Trophoblast cell (in vitro differentiated cells and primary cell): ENCODE measurements at regions not wholly inside any gene's neighbourhood (a gene's known extent, or its start where the extent isn't known, plus 50 kb on each side); places are given as distances from the start of the nearest gene placed in this dataset.

Experiments
- DNase-seq, 2 donors: peaks; one replicate each; pipeline ENCODE4 v3.0.0-alpha.2; 2016
- H2AFZ ChIP-seq: 2 replicates; pipeline ENCODE4 v1.6.1; 2013; ENCODE audit warnings: low read length, moderate library complexity, mild to moderate bottlenecking; ENCODE audit not compliant: insufficient read depth, poor library complexity
- H2AK5ac ChIP-seq: 2 replicates; pipeline ENCODE4 v1.6.1; 2013; ENCODE audit warnings: mild to moderate bottlenecking, low read length
- H2BK120ac ChIP-seq: 2 replicates; pipeline ENCODE4 v1.6.1; 2013; ENCODE audit warnings: low read length, mild to moderate bottlenecking, moderate library complexity; ENCODE audit not compliant: insufficient read depth, poor library complexity
- H2BK12ac ChIP-seq: 2 replicates; pipeline ENCODE4 v1.6.1; 2013; ENCODE audit warnings: mild to moderate bottlenecking, low read length, moderate library complexity
- H2BK5ac ChIP-seq: 2 replicates; pipeline ENCODE4 v1.6.1; 2013; ENCODE audit warnings: low read length, low read depth, moderate library complexity, mild to moderate bottlenecking; ENCODE audit not compliant: poor library complexity
- H3K14ac ChIP-seq: 2 replicates; pipeline ENCODE4 v1.6.1; 2013; ENCODE audit warnings: mild to moderate bottlenecking, low read length
- H3K18ac ChIP-seq: 2 replicates; pipeline ENCODE4 v1.6.1; 2013; ENCODE audit warnings: mild to moderate bottlenecking, low read length
- H3K23ac ChIP-seq: 2 replicates; pipeline ENCODE4 v1.6.1; 2013; ENCODE audit warnings: low read length
- H3K27ac ChIP-seq: 2 replicates; pipeline ENCODE4 v1.5.1; 2013; ENCODE audit warnings: low read depth, mild to moderate bottlenecking, inconsistent platforms, low read length, moderate library complexity
- H3K27me3 ChIP-seq: 2 replicates; pipeline ENCODE4 v1.6.1; 2013; ENCODE audit warnings: inconsistent platforms, mild to moderate bottlenecking, low read length, moderate library complexity; ENCODE audit not compliant: insufficient read depth
- H3K36me3 ChIP-seq, 2 experiments: 1 replicate in 1 of 2; 2 replicates in 1 of 2; pipeline ENCODE4 v1.6.1; 2013; ENCODE audit warnings: low read length in 2 of 2, mild to moderate bottlenecking in 2 of 2, moderate library complexity in 1 of 2; ENCODE audit not compliant: insufficient read depth in 2 of 2, control insufficient read depth in 1 of 2
- H3K4ac ChIP-seq: 2 replicates; pipeline ENCODE4 v1.6.1; 2013; ENCODE audit warnings: low read depth, mild to moderate bottlenecking, low read length, moderate library complexity
- H3K4me1 ChIP-seq, 2 experiments: 1 replicate in 1 of 2; 2 replicates in 1 of 2; pipeline ENCODE4 v1.6.1; 2013; ENCODE audit warnings: low read length in 2 of 2, mild to moderate bottlenecking in 2 of 2, moderate library complexity in 1 of 2; ENCODE audit not compliant: insufficient read depth in 2 of 2, control insufficient read depth in 1 of 2
- H3K4me2 ChIP-seq: 2 replicates; pipeline ENCODE4 v1.6.1; 2013; ENCODE audit warnings: inconsistent platforms, mild to moderate bottlenecking, low read length, moderate library complexity
- H3K4me3 ChIP-seq: 2 replicates; pipeline ENCODE4 v1.5.1; 2013; ENCODE audit warnings: mild to moderate bottlenecking, low read depth, low read length, inconsistent platforms
- H3K79me1 ChIP-seq: one replicate; pipeline ENCODE4 v1.6.1; 2013; ENCODE audit warnings: low read length
- H3K79me2 ChIP-seq: 2 replicates; pipeline ENCODE4 v1.6.1; 2013; ENCODE audit warnings: low read length, mild to moderate bottlenecking; ENCODE audit not compliant: control insufficient read depth, insufficient read depth, poor library complexity
- H3K9ac ChIP-seq: 2 replicates; pipeline ENCODE4 v1.6.1; 2013; ENCODE audit warnings: mild to moderate bottlenecking, low read length
- H3K9me3 ChIP-seq: 2 replicates; pipeline ENCODE4 v1.6.1; 2013; ENCODE audit warnings: low read depth, mild to moderate bottlenecking, control low read depth, inconsistent platforms, low read length; ENCODE audit not compliant: insufficient read depth
- H4K12ac ChIP-seq: 2 replicates; pipeline ENCODE4 v1.6.1; 2013; ENCODE audit warnings: low read depth, mild to moderate bottlenecking, low read length, moderate library complexity
- H4K8ac ChIP-seq: 2 replicates; pipeline ENCODE4 v1.6.1; 2013; ENCODE audit warnings: low read depth, mild to moderate bottlenecking, low read length, moderate library complexity
- H4K91ac ChIP-seq: one replicate; pipeline ENCODE4 v1.6.1; 2013; ENCODE audit warnings: low read depth, mild to moderate bottlenecking, low read length, moderate library complexity
- WGBS: extraction: QIAGEN DNeasy Blood & Tissue Kit; methylation state at CpG from one replicate; pipeline ENCODE4 v1.1.7; 2013; ENCODE audit warnings: missing lambda C conversion rate; ENCODE audit not compliant: insufficient read length, insufficient coverage; ENCODE audit errors: extremely low coverage; 5-methylcytosine and 5-hydroxymethylcytosine counted together

GRCh38 chr17:73820686-73821448, 176.6 kb upstream of the SDK2 start:
- no peaks in the 10 kb centered on the region for H3K4me1 ChIP-seq
- H3K4me2 ChIP-seq = no peak overlapping the region
- no peak for DNase-seq
- H2AFZ ChIP-seq = no peak overlapping the region
- H2BK120ac ChIP-seq = no peak overlapping the region
- no peak overlapping the region for H2BK5ac ChIP-seq
- H3K18ac ChIP-seq = no peak overlapping the region
- H3K27ac ChIP-seq = no peak overlapping the region
- no peak overlapping the region for H3K4me3 ChIP-seq
- no peak overlapping the region for H2BK12ac ChIP-seq
- no peak overlapping the region for H2AK5ac ChIP-seq
- no CpG with 5 or more reads among the region's 20 CpGs for WGBS
- H4K12ac ChIP-seq = no peak overlapping the region
- no peak overlapping the region for H4K91ac ChIP-seq
- H3K23ac ChIP-seq = no peak overlapping the region
- peaks cover 7% of the 10 kb centered on the region for H3K27me3 ChIP-seq
- H3K9ac ChIP-seq = no peak overlapping the region
- H3K4ac ChIP-seq = no peak overlapping the region
- H3K9me3 ChIP-seq = peaks cover 15% of the 10 kb centered on the region
- no peaks in the 10 kb centered on the region for H3K36me3 ChIP-seq
- H3K14ac ChIP-seq = no peak overlapping the region
- no peak overlapping the region for H4K8ac ChIP-seq
- no peaks in the 10 kb centered on the region for H3K79me2 ChIP-seq
- no peaks in the 10 kb centered on the region for H3K79me1 ChIP-seq

- no peak overlapping the region for H2BK12ac ChIP-seq
- H2AK5ac ChIP-seq = no peak overlapping the region
- H3K27ac ChIP-seq = no peak overlapping the region
- no peak overlapping the region for H4K91ac ChIP-seq
- no peak overlapping the region for H2AFZ ChIP-seq
- no peak for DNase-seq
- no peak overlapping the region for H3K4me2 ChIP-seq
- H3K4me3 ChIP-seq = no peak overlapping the region
- no peaks in the 10 kb centered on the region for H3K79me1 ChIP-seq
- no CpG with 5 or more reads among the region's 2 CpGs for WGBS
- no peak overlapping the region for H2BK120ac ChIP-seq
- no peak overlapping the region for H4K12ac ChIP-seq
- H3K23ac ChIP-seq = no peak overlapping the region
- H3K9ac ChIP-seq = no peak overlapping the region
- no peaks in the 10 kb centered on the region for H3K4me1 ChIP-seq
- no peaks in the 10 kb centered on the region for H3K79me2 ChIP-seq
- H2BK5ac ChIP-seq = no peak overlapping the region
- peaks cover 7% of the 10 kb centered on the region for H3K27me3 ChIP-seq
- H3K4ac ChIP-seq = no peak overlapping the region
- no peak overlapping the region for H4K8ac ChIP-seq
- H3K9me3 ChIP-seq = peaks cover 15% of the 10 kb centered on the region
- H3K14ac ChIP-seq = no peak overlapping the region
- no peak overlapping the region for H3K18ac ChIP-seq
- no peaks in the 10 kb centered on the region for H3K36me3 ChIP-seq
Observed at GRCh38 chr17:73821665-73822064, 177.4 kb upstream of the SDK2 start.

DNA sequence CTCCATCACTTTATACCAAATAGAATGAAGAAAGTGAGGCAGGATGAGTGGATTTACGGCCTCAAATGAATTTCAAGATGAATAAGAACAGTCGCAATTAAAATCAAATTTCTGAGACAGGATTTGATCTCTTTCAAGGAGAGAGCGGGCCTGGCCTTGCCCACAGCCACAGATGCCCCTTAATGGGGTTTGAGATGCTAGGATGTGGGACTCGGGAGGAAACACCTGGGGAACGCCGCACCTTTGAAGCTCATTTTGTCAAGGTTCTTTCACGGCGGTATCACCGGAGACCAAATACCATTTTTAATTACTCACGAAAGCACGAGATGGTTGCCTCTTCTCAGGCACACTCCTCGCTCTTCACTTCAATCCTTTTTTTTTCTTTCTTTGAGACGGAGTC, 178.1 kb upstream of the SDK2 start:
- Histone ChIP-seq H3K9ac (no peak overlapping the region), H2BK12ac (no peak overlapping the region), H3K36me3 (no peaks in the 10 kb centered on the region), H3K9me3 (peaks cover 15% of the 10 kb centered on the region), H3K4ac (no peak overlapping the region), H4K8ac (no peak overlapping the region), H4K12ac (no peak overlapping the region), H3K4me1 (no peaks in the 10 kb centered on the region), H3K79me1 (no peaks in the 10 kb centered on the region), H3K4me2 (no peak overlapping the region), H3K79me2 (no peaks in the 10 kb centered on the region), H3K18ac (no peak overlapping the region), H2AK5ac (no peak overlapping the region), H3K27ac (no peak overlapping the region), H3K23ac (no peak overlapping the region), H3K14ac (no peak overlapping the region), H2BK120ac (no peak overlapping the region), H2BK5ac (no peak overlapping the region), H2AFZ (no peak overlapping the region), H3K27me3 (peaks cover 7% of the 10 kb centered on the region), H3K4me3 (no peak overlapping the region), H4K91ac (no peak overlapping the region)
- WGBS = no CpG with 5 or more reads among the region's 13 CpGs
- no peak for DNase-seq

DNA sequence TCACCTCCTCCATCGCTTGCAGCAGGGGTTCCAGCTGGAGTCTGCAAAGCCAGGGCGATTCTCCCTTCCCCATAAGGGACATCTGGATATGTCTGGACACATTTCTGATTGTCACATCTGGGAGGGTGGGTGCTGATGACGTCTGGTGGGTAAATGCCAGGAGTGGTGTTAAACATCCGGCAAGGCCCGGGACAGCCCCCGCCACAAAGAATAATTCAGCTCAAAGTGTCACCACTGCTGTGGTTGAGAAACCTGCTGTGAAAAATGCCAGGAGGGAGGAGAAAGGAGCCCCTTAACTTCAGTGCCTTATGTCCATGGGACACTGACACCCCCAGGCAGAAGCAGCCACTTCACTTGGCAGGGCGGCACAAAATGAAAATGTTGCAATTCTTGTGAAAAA, 179.4 kb upstream of the SDK2 start:
- no peaks in the 10 kb centered on the region for H3K79me1 ChIP-seq
- H3K4me1 ChIP-seq = peaks cover 4% of the 10 kb centered on the region in 2 experiments
- H3K27me3 ChIP-seq = peaks cover 7% of the 10 kb centered on the region
- no peak overlapping the region for H3K4ac ChIP-seq
- no peak overlapping the region for H4K12ac ChIP-seq
- no peak overlapping the region for H3K9ac ChIP-seq
- no peak overlapping the region for H2BK12ac ChIP-seq
- peaks cover 13% of the 10 kb centered on the region for H3K9me3 ChIP-seq
- no peak overlapping the region for H2AK5ac ChIP-seq
- H3K27ac ChIP-seq = no peak overlapping the region
- no peak overlapping the region for H2BK120ac ChIP-seq
- H3K36me3 ChIP-seq = no peaks in the 10 kb centered on the region
- H3K14ac ChIP-seq = no peak overlapping the region
- no peak overlapping the region for H3K4me2 ChIP-seq
- no peaks in the 10 kb centered on the region for H3K79me2 ChIP-seq
- DNase-seq = no peak
- H3K23ac ChIP-seq = no peak overlapping the region
- H3K18ac ChIP-seq = no peak overlapping the region
- no peak overlapping the region for H4K8ac ChIP-seq
- no peak overlapping the region for H2BK5ac ChIP-seq
- no CpG with 5 or more reads among the region's 7 CpGs for WGBS
- no peak overlapping the region for H2AFZ ChIP-seq
- no peak overlapping the region for H4K91ac ChIP-seq
- H3K4me3 ChIP-seq = no peak overlapping the region
